ENCODE measurements at regions not wholly inside any gene's neighbourhood (a gene's known extent, or its start where the extent isn't known, plus 50 kb on each side); places are given as distances from the start of the nearest gene placed in this dataset.
"Not testable (repeated sequence)": the region's sequence is repeated elsewhere in the genome, so short reads cannot be mapped to it uniquely, and the experiment has no call there.

DNA sequence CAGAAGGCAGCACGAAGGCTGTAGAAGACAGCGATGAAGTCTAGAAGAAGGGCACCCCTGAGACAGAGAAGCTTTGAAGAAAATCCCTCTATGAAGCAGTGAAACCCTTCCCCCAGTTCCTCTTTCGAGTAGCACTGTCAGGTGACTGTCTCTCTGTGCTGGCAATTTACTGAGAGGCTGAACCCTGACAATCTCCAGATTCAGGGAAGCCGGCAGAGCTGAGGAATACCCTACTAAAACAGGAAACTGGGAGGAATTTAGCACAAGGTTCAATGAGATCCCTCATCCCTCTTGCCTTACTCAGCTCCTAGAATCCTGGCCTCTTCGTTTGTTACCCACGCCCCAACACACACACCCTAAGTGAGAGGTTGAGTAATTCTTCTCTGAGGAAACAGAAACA is 239.7 kb upstream of the NOCT start:
- Mint-ChIP-seq H3K4me3 (no peak overlapping the region), H3K9me3 (peaks cover 0 to 8% (median 4%) of the 10 kb centered on the region in 3 donors), H3K27me3 (peaks cover 2 to 3% of the 10 kb centered on the region in 2 donors), H3K36me3 (no peaks in the 10 kb centered on the region), H3K4me1 (no peaks in the 10 kb centered on the region), H3K27ac (no peak overlapping the region)
- no peak for DNase-seq
- H3K27ac ChIP-seq (ENCODE audit: low read length), result no peak overlapping the region
- H3K27me3 ChIP-seq (replicated peaks in 1 of 2; ENCODE audit: control insufficient read depth in 2 of 2, extremely low read depth in 1 of 2, insufficient read depth in 2 of 2, low read length in 1 of 2), result no peaks in the 10 kb centered on the region
- CTCF ChIA-PET, result no interaction called here
- POLR2A ChIA-PET, result no interaction called here
- no peaks in the 10 kb centered on the region for H3K36me3 ChIP-seq (ENCODE audit: control insufficient read depth in 2 of 2, extremely low read depth in 1 of 2, insufficient read depth in 1 of 2, low read length in 1 of 2)
- 38% methylated on average over 4 of the region's 6 CpGs for WGBS (ENCODE audit: insufficient coverage)
- no peaks in the 10 kb centered on the region for H3K4me1 ChIP-seq (ENCODE audit: control insufficient read depth in 1 of 2, extremely low read depth in 1 of 2, insufficient read depth in 2 of 2, low read length in 2 of 2)
- no peak overlapping the region for H3K4me3 ChIP-seq (ENCODE audit: control insufficient read depth in 1 of 2, extremely low read depth in 1 of 2, low read length in 1 of 2)
- no peak for ATAC-seq (replicated peaks in 1 of 4)
- H3K9me3 ChIP-seq, result no peaks in the 10 kb centered on the region

DNA sequence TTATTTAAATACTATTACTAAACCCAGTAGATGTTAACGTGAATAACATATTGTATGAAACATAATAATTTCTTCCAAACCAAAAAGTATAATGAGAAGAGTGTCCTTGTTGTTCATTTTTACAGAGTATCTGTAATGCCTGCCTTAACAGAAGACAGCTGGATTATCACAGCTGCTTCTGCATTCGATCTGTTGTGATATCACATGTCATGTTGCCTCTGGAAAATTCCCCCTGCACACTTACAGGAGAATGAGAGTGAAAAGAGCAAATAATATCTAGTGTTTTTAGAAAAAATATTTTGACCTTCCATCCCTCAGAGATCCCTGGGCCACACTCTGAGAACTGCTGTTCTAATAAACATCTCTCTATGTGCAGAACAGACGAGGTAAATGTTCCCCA is 240.1 kb upstream of the NOCT start:
- Histone ChIP-seq H3K4me3 (ENCODE audit: control insufficient read depth in 1 of 2, extremely low read depth in 1 of 2, low read length in 1 of 2) (no peak overlapping the region), H3K27ac (ENCODE audit: low read length) (no peak overlapping the region), H3K27me3 (replicated peaks in 1 of 2; ENCODE audit: control insufficient read depth in 2 of 2, extremely low read depth in 1 of 2, insufficient read depth in 2 of 2, low read length in 1 of 2) (no peaks in the 10 kb centered on the region), H3K9me3 (no peaks in the 10 kb centered on the region), H3K4me1 (ENCODE audit: control insufficient read depth in 1 of 2, extremely low read depth in 1 of 2, insufficient read depth in 2 of 2, low read length in 2 of 2) (no peaks in the 10 kb centered on the region), H3K36me3 (ENCODE audit: control insufficient read depth in 2 of 2, extremely low read depth in 1 of 2, insufficient read depth in 1 of 2, low read length in 1 of 2) (no peaks in the 10 kb centered on the region)
- no peak for DNase-seq
- no peak for ATAC-seq (replicated peaks in 1 of 4)
- Mint-ChIP-seq H3K9me3 (peaks cover 0 to 4% (median 4%) of the 10 kb centered on the region in 3 donors), H3K27me3 (peaks cover 3 to 5% of the 10 kb centered on the region in 2 donors), H3K27ac (no peak overlapping the region), H3K4me1 (no peaks in the 10 kb centered on the region), H3K4me3 (no peak overlapping the region), H3K36me3 (no peaks in the 10 kb centered on the region)
- CTCF ChIA-PET, result no interaction called here
- WGBS (ENCODE audit: insufficient coverage), result 50% methylated on average over 1 of the region's 3 CpGs
- POLR2A ChIA-PET, result no interaction called here

DNA sequence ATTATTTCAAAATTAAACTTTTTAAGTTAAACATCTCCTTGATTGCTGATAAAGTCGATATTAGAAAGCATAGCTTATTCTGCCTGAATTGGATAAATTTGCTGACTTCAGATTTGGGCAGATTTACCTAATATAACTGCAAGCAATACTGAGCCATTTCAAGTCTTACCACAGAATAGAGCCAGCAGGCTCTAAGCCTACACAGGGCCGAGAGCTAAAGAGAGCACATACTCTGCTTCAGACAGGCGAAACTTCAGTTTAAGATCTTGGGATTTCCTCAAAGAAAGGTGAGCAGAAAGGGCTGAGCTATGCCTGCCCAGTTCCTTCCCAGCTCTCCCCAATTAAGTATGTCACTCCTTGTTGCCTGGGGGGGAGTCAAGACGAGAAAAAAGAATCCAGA is 240.6 kb upstream of the NOCT start:
- CTCF ChIA-PET, result interaction anchor here in 1 of 2 donors (0.5 kb wide), 1 partner anchor 34 kb away, joined by 3 read pairs; no protein-coding TSS in a partner anchor
- DNase-seq (no peak), ATAC-seq (replicated peaks in 1 of 4) (no peak)
- no peaks in the 10 kb centered on the region for H3K9me3 ChIP-seq
- H3K4me1 ChIP-seq (ENCODE audit: control insufficient read depth in 1 of 2, extremely low read depth in 1 of 2, insufficient read depth in 2 of 2, low read length in 2 of 2), result no peaks in the 10 kb centered on the region
- WGBS (ENCODE audit: insufficient coverage), result 73% methylated on average over 2 of the region's 4 CpGs
- no peaks in the 10 kb centered on the region for H3K9me3 Mint-ChIP-seq
- H3K4me1 Mint-ChIP-seq, result no peaks in the 10 kb centered on the region
- no peaks in the 10 kb centered on the region for H3K36me3 ChIP-seq (ENCODE audit: control insufficient read depth in 2 of 2, extremely low read depth in 1 of 2, insufficient read depth in 1 of 2, low read length in 1 of 2)
- no peak overlapping the region for H3K27ac Mint-ChIP-seq
- no peak overlapping the region for H3K4me3 ChIP-seq (ENCODE audit: control insufficient read depth in 1 of 2, extremely low read depth in 1 of 2, low read length in 1 of 2)
- no peaks in the 10 kb centered on the region for H3K27me3 ChIP-seq (replicated peaks in 1 of 2; ENCODE audit: control insufficient read depth in 2 of 2, extremely low read depth in 1 of 2, insufficient read depth in 2 of 2, low read length in 1 of 2)
- H3K4me3 Mint-ChIP-seq, result no peak overlapping the region
- H3K27me3 Mint-ChIP-seq, result peaks cover 3 to 5% of the 10 kb centered on the region in 2 donors
- POLR2A ChIA-PET, result no interaction called here
- no peaks in the 10 kb centered on the region for H3K36me3 Mint-ChIP-seq
- H3K27ac ChIP-seq (ENCODE audit: low read length), result no peak overlapping the region

DNA sequence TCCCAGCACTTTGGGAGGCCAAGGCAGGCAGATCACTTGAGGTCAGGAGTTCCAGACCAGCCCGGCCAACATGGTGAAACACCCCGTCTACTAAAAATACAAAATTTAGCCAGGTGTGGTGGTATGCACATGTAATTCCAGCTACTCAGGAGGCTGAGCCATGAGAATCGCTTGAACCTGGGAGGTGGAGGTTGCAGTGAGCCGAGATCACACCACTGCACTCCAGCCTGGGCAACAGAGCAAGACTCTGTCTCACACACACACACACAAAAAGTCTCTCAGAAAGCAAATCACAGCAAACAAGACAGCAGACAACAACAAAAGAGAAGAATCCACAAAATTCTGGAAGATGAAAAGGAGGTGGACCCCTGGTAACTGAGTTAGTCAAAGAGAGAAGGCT is 241.5 kb upstream of the NOCT start:
- not testable (repeated sequence) for H3K9me3 Mint-ChIP-seq; ATAC-seq (replicated peaks in 1 of 4)

DNA sequence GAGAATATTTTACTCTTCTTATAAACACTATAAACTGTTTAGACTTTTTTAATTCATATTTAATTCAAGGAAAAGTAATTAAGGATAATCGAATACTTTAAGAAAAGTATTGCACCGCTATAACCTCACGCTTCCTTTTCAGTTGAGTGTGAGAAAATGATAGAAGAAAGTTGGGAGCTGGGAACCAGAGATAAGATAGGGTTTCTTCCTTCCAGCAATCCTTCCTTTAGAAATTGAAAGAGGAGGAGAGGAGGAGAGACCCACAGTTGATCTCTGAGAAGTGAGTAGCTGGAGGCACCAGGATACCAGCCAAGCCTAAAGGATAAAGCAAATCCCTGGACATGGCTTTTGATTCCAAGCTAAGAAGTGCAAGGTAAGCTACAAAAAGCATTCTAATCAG is 242.3 kb upstream of the NOCT start:
- Histone ChIP-seq H3K27me3 (replicated peaks in 1 of 2; ENCODE audit: control insufficient read depth in 2 of 2, extremely low read depth in 1 of 2, insufficient read depth in 2 of 2, low read length in 1 of 2) (no peaks in the 10 kb centered on the region), H3K9me3 (no peaks in the 10 kb centered on the region), H3K27ac (ENCODE audit: low read length) (no peak overlapping the region), H3K36me3 (ENCODE audit: control insufficient read depth in 2 of 2, extremely low read depth in 1 of 2, insufficient read depth in 1 of 2, low read length in 1 of 2) (no peaks in the 10 kb centered on the region), H3K4me3 (ENCODE audit: control insufficient read depth in 1 of 2, extremely low read depth in 1 of 2, low read length in 1 of 2) (no peak overlapping the region), H3K4me1 (ENCODE audit: control insufficient read depth in 1 of 2, extremely low read depth in 1 of 2, insufficient read depth in 2 of 2, low read length in 2 of 2) (no peaks in the 10 kb centered on the region)
- CTCF ChIA-PET, result no interaction called here
- DNase-seq (no peak), ATAC-seq (replicated peaks in 1 of 4) (no peak)
- WGBS (ENCODE audit: insufficient coverage), result no CpG with 5 or more reads among the region's 3 CpGs
- Mint-ChIP-seq H3K27me3 (peaks cover 3 to 9% of the 10 kb centered on the region in 2 donors), H3K36me3 (no peaks in the 10 kb centered on the region), H3K4me3 (no peak overlapping the region), H3K9me3 (no peaks in the 10 kb centered on the region), H3K27ac (no peak overlapping the region), H3K4me1 (no peaks in the 10 kb centered on the region)
- POLR2A ChIA-PET, result no interaction called here

More for the DNA sequence above, 241.5 kb upstream of the NOCT start:
- DNase-seq; H3K36me3 Mint-ChIP-seq; H3K27ac ChIP-seq (ENCODE audit: low read length); H3K27me3 Mint-ChIP-seq; H3K4me1 Mint-ChIP-seq; CTCF ChIA-PET; H3K4me3 Mint-ChIP-seq; H3K27ac Mint-ChIP-seq; POLR2A ChIA-PET; H3K27me3 ChIP-seq (replicated peaks in 1 of 2; ENCODE audit: control insufficient read depth in 2 of 2, extremely low read depth in 1 of 2, insufficient read depth in 2 of 2, low read length in 1 of 2); H3K9me3 ChIP-seq; H3K4me3 ChIP-seq (ENCODE audit: control insufficient read depth in 1 of 2, extremely low read depth in 1 of 2, low read length in 1 of 2); H3K36me3 ChIP-seq (ENCODE audit: control insufficient read depth in 2 of 2, extremely low read depth in 1 of 2, insufficient read depth in 1 of 2, low read length in 1 of 2); H3K4me1 ChIP-seq (ENCODE audit: control insufficient read depth in 1 of 2, extremely low read depth in 1 of 2, insufficient read depth in 2 of 2, low read length in 2 of 2): not testable (repeated sequence)
- WGBS (ENCODE audit: insufficient coverage), result no CpG with 5 or more reads among the region's 4 CpGs

DNA sequence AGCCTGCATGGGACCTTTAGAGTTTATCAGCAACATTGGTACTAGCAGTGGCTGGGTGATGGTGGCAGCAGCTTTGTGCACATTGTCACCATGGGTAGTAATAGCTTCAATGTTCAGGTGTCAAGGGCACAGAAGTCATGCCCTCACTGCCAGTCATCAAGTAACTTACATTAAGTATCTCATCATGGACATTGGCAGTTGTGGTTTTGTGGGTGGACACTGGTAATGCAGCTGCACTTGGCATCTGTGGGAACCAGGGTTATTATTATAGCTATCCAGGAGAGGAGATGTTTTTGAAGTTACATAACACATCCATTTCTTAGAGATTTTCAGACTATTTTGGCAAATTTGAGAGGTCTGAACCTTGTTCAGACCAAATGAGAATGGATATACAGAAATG is 243.2 kb upstream of the NOCT start:
- Mint-ChIP-seq H3K27me3 (peaks cover 3 to 9% of the 10 kb centered on the region in 2 donors), H3K27ac (no peak overlapping the region), H3K4me1 (no peaks in the 10 kb centered on the region), H3K36me3 (no peaks in the 10 kb centered on the region), H3K9me3 (no peaks in the 10 kb centered on the region), H3K4me3 (no peak overlapping the region)
- CTCF ChIA-PET, result no interaction called here
- DNase-seq, result no peak
- Histone ChIP-seq H3K27me3 (replicated peaks in 1 of 2; ENCODE audit: control insufficient read depth in 2 of 2, extremely low read depth in 1 of 2, insufficient read depth in 2 of 2, low read length in 1 of 2) (no peaks in the 10 kb centered on the region), H3K27ac (ENCODE audit: low read length) (no peak overlapping the region), H3K9me3 (no peaks in the 10 kb centered on the region), H3K4me1 (ENCODE audit: control insufficient read depth in 1 of 2, extremely low read depth in 1 of 2, insufficient read depth in 2 of 2, low read length in 2 of 2) (no peaks in the 10 kb centered on the region), H3K4me3 (ENCODE audit: control insufficient read depth in 1 of 2, extremely low read depth in 1 of 2, low read length in 1 of 2) (no peak overlapping the region), H3K36me3 (ENCODE audit: control insufficient read depth in 2 of 2, extremely low read depth in 1 of 2, insufficient read depth in 1 of 2, low read length in 1 of 2) (no peaks in the 10 kb centered on the region)
- POLR2A ChIA-PET, result no interaction called here
- no peak for ATAC-seq (replicated peaks in 1 of 4)

DNA sequence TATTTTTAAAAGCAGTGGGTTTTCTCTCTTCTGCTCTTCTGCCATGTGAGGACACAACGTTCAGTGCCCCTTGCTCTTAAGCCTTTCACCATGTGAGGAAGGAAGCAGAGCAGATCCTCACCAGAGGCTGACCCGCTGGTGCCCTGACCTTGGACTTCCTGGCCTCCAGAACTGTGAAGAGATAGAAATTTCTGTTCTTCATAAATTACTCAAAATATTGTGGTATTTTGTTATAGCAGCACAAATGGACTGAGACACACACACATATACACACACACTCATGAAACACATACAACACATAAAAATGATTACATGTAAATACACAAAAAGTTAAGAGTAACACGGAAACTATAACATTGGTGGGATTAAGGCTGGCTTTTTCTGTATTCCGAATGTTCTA is 244.8 kb upstream of the NOCT start:
- ATAC-seq (replicated peaks in 1 of 4), result no peak
- H3K36me3 Mint-ChIP-seq, result no peaks in the 10 kb centered on the region
- H3K4me3 Mint-ChIP-seq, result no peak overlapping the region

More for the DNA sequence above, 244.8 kb upstream of the NOCT start:
- H3K36me3 ChIP-seq (ENCODE audit: control insufficient read depth in 2 of 2, extremely low read depth in 1 of 2, insufficient read depth in 1 of 2, low read length in 1 of 2), result no peaks in the 10 kb centered on the region
- Mint-ChIP-seq H3K27ac (no peak overlapping the region), H3K9me3 (no peaks in the 10 kb centered on the region), H3K27me3 (peaks cover 3 to 9% of the 10 kb centered on the region in 2 donors), H3K4me1 (no peaks in the 10 kb centered on the region)
- POLR2A ChIA-PET, result interaction anchor here in 1 of 2 donors (0.6 kb wide), 1 partner anchor 269 kb away, joined by 3 read pairs; no protein-coding TSS in a partner anchor
- H3K9me3 ChIP-seq, result no peaks in the 10 kb centered on the region
- H3K4me3 ChIP-seq (ENCODE audit: control insufficient read depth in 1 of 2, extremely low read depth in 1 of 2, low read length in 1 of 2), result no peak overlapping the region
- WGBS (ENCODE audit: insufficient coverage), result no CpG with 5 or more reads among the region's 4 CpGs
- H3K4me1 ChIP-seq (ENCODE audit: control insufficient read depth in 1 of 2, extremely low read depth in 1 of 2, insufficient read depth in 2 of 2, low read length in 2 of 2), result no peaks in the 10 kb centered on the region
- H3K27me3 ChIP-seq (replicated peaks in 1 of 2; ENCODE audit: control insufficient read depth in 2 of 2, extremely low read depth in 1 of 2, insufficient read depth in 2 of 2, low read length in 1 of 2), result no peaks in the 10 kb centered on the region
- H3K27ac ChIP-seq (ENCODE audit: low read length), result no peak overlapping the region
- CTCF ChIA-PET, result no interaction called here
- DNase-seq, result no peak

Measured in T-cell (primary cell).